ENCODE measurements at regions not wholly inside any gene's neighbourhood (a gene's known extent, or its start where the extent isn't known, plus 50 kb on each side); places are given as distances from the start of the nearest gene placed in this dataset.

DNA sequence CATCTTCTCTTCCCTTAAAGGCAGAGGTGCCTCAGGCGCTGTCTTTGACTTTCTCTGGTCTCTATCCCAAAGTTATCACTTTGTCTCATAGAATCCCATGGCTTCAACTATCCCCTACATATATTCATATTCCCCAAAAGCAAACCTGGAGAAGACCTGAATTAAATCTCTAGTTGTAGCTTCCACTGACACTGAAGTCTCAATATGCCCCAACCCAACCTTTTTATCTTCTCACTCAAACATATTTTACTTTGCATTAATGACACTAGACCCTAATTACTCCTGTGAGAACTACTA lies 354.5 kb upstream of the DUSP10 start:
- ATAC-seq (ENCODE audit: low FRiP score) (no peak), DNase-seq (ENCODE audit: low spot score) (no peak)
- TF ChIP-seq, protein P1, sequence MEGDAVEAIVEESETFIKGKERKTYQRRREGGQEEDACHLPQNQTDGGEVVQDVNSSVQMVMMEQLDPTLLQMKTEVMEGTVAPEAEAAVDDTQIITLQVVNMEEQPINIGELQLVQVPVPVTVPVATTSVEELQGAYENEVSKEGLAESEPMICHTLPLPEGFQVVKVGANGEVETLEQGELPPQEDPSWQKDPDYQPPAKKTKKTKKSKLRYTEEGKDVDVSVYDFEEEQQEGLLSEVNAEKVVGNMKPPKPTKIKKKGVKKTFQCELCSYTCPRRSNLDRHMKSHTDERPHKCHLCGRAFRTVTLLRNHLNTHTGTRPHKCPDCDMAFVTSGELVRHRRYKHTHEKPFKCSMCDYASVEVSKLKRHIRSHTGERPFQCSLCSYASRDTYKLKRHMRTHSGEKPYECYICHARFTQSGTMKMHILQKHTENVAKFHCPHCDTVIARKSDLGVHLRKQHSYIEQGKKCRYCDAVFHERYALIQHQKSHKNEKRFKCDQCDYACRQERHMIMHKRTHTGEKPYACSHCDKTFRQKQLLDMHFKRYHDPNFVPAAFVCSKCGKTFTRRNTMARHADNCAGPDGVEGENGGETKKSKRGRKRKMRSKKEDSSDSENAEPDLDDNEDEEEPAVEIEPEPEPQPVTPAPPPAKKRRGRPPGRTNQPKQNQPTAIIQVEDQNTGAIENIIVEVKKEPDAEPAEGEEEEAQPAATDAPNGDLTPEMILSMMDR (IDR thresholded peaks at IDR 0.05) = no peak

DNA sequence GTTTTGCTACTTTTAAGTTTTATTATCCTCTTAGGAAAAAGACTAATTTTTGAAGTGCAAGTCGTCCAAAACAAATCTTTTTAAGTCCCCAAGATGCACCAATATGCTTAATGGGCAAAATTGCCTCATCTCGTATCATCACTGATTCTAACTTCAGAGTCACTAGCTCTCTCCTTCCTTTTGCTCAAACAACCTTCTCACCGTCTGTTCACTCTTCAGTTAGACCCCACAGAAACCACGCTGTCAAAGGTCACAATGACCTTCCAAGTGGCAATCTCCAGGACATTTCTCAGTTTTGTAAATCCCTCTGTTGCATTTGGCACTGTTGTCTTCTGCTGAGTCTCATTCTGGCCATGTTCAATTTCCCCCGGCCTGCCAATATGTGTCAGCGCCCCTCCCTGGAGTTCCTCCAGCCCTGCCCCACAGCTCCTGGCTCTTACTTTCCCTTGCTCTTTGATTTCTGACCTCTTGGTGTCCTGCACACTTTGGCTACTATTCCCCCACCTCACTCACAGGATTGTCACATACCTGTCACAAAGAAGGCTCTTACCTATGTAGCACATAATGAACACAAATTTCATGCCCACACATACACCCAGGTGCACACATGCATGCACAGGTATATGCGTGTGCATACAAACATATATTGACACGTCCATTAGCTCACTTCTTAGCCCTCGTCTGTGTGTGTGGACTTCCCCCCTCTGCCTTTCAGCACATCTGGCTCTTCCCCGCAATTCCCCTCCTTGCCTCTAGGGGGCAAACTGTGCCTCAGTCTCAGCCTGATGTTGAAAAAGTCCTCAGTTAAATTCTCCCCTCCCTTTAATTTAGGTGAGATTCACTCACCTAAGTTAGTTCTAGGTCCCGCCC lies 354.0 kb upstream of the DUSP10 start:
- ATAC-seq (ENCODE audit: low FRiP score) = no peak
- TF ChIP-seq, protein P1 (IDR thresholded peaks at IDR 0.05) = no peak
- DNase-seq (ENCODE audit: low spot score) = no peak

DNA sequence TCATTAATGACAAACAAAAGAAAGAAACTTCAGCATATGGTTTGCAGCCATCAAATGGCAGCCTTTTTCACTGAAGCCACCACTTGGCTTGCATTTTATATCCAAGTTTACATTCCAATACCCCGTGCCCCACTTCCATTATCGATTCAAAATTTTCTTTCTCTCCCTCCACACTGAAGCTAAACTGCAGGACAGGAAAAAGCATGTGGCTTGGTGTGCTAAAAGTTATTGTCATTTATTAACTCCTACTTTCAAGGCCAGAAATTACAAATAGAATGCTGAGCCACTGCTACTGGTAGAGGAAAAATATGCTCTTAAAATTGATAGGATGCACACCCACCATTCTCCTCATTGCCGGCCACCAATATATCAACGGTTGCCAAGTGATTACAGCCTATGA lies 351.6 kb upstream of the DUSP10 start:
- DNase-seq (ENCODE audit: low spot score) (no peak), ATAC-seq (ENCODE audit: low FRiP score) (no peak)
- TF ChIP-seq, protein P1 (IDR thresholded peaks at IDR 0.05) = no peak

DNA sequence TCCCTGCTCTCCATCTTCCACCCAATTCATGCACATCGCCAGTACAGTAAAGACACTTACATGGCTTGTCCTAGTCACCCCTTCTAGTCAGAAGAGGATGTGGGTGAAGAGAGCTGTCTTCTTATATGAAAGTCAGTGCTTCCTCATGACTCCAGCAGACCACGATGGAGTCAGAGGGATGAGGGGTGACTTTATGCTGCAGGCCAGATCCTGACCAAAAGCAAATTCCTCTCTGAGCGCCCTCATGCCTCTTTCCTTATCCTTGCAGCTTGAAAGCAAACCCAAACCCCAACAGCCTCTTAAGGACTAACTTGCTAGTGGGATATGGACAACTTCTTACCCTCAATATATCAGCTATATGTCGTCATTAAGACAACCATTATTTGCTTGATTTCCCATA lies 348.2 kb upstream of the DUSP10 start:
- TF ChIP-seq, protein P1 (IDR thresholded peaks at IDR 0.05) = no peak
- ATAC-seq (ENCODE audit: low FRiP score) = no peak
- DNase-seq (ENCODE audit: low spot score) = no peak

DNA sequence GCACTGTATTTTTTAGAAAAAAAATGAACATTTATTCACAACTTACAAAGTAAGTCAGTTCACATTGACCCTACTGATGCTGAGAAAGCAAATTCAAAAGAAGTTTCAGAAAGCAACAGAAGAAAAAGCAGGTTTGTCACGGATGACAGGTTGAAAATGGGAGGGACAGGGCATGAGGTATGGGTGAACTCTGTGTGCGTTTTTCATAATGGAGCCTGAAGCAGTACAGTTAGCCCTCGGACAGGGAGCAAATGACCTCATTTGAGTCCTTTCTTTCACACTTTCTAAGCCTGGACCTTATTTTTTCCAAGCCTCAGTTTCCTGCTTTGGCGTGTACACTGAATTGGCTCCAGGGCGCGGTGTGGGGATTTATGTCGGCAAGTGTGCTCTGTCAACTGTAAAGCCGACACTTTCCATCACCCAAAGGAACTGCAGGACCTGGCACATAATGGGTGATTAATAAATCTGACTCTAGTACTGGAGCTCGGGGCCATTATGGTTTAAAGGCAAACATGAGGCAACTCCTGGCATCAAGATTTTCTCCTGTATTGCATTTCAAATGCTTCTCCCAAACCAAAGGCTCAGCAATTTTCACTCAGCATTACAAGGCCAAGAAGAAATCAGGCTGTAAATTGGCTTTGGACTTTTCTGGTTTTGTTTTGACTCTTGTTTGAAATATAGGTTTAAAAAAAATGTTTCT lies 345.5 kb upstream of the DUSP10 start:
- TF ChIP-seq, protein P1 (IDR thresholded peaks at IDR 0.05) = no peak
- DNase-seq (ENCODE audit: low spot score) (no peak), ATAC-seq (ENCODE audit: low FRiP score) (no peak)

DNA sequence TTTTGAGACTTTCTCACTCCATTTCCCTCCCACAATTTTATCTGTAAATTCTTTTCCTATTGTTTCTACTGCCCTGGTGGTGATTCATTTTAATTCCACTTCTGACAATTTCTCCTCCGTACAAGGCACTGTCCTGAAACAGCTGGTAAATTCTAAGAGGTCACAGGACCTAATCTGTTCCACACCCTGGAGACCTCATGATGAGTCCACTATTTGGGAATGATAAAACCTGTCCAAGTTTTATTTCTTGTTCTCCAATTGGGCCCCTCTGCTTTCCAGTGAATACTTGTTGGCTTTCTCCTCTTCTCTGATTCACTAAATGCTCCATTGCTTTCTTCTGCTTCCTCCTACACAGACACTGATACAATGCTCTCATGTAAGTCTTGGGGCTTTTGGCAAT lies 343.1 kb upstream of the DUSP10 start:
- ATAC-seq (ENCODE audit: low FRiP score) = no peak
- TF ChIP-seq, protein P1 (IDR thresholded peaks at IDR 0.05) = no peak

DNA sequence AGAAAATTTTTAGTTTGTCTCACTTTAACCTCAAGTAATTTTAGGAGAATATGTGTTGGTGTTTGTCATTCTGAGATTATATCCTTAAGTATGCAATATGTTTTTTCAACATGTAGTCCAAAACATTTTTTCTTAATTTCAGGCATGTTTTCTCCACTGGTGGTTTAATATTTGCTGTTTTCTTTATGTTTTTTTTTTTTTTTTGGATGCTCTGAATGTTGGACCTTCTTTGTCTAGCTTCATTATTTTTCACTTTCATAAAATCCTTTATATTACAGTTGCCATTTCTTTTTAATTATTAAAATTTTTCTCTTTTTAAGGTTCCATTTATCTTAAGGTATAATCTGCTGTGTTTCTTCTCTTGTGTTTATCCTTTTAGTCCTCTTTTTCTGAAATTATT lies 342.2 kb upstream of the DUSP10 start:
- no peak for DNase-seq (ENCODE audit: low spot score)
- no peak for ATAC-seq (ENCODE audit: low FRiP score)
- TF ChIP-seq, protein P1 (IDR thresholded peaks at IDR 0.05) = no peak

More for the DNA sequence above, 343.1 kb upstream of the DUSP10 start:
- no peak for DNase-seq (ENCODE audit: low spot score)

Data from omental fat pad (tissue), 3 donors.